NCI-H748 (cell line): ENCODE measurements at regions not wholly inside any gene's neighbourhood (a gene's known extent, or its start where the extent isn't known, plus 50 kb on each side); places are given as distances from the start of the nearest gene placed in this dataset.
"Not testable (repeated sequence)": the region's sequence is repeated elsewhere in the genome, so short reads cannot be mapped to it uniquely, and the experiment has no call there.

Experiments used
- DNase-seq: peaks from one replicate; lab custom pipeline; 2025; ENCODE audit not compliant: unreplicated experiment; lab: John Stamatoyannopoulos, UW

GRCh38 chr5:32842813-32843530 lies 131.9 kb downstream of the NPR3 start:
- DNase-seq, result no peak

GRCh38 chr5:32843531-32843895 lies 132.4 kb downstream of the NPR3 start:
- DNase-seq, result no peak

- DNase-seq, result no peak
Measured at GRCh38 chr5:32845171-32845570, 134.1 kb downstream of the NPR3 start.

- DNase-seq, result no peak
Measured at GRCh38 chr5:32848120-32848519, 137.0 kb downstream of the NPR3 start.

GRCh38 chr5:32848681-32849080 lies 137.6 kb downstream of the NPR3 start:
- DNase-seq, result no peak

- no peak for DNase-seq
Measured at GRCh38 chr5:32850817-32851496, 139.8 kb downstream of the NPR3 start.

GRCh38 chr5:32851559-32852173 lies 140.5 kb downstream of the NPR3 start:
- no peak for DNase-seq

GRCh38 chr5:32852535-32852934 lies 141.4 kb downstream of the NPR3 start:
- peak; percentile 24 for DNase-seq

GRCh38 chr5:32852976-32853375 lies 141.9 kb downstream of the NPR3 start:
- DNase-seq, result no peak

GRCh38 chr5:32854473-32854872 lies 143.4 kb downstream of the NPR3 start:
- no peak for DNase-seq

- DNase-seq, result no peak
Measured at GRCh38 chr5:32859211-32859641, 148.1 kb downstream of the NPR3 start.

GRCh38 chr5:32865475-32865874 lies 154.4 kb downstream of the NPR3 start:
- DNase-seq, result no peak

GRCh38 chr5:32866138-32866537 lies 155.0 kb downstream of the NPR3 start:
- DNase-seq, result no peak

GRCh38 chr5:32869216-32869615 lies 158.1 kb downstream of the NPR3 start:
- no peak for DNase-seq

- no peak for DNase-seq
Measured at GRCh38 chr5:32876791-32877190, 165.7 kb downstream of the NPR3 start.

GRCh38 chr5:32879364-32879763 lies 168.2 kb downstream of the NPR3 start:
- DNase-seq, result not testable (repeated sequence)

- DNase-seq, result no peak
Measured at GRCh38 chr5:32880796-32881195, 169.7 kb downstream of the NPR3 start.

GRCh38 chr5:32887390-32887789 lies 176.3 kb downstream of the NPR3 start:
- DNase-seq, result no peak

GRCh38 chr5:32889078-32889477 lies 178.0 kb downstream of the NPR3 start:
- no peak for DNase-seq

GRCh38 chr5:32903613-32904012 lies 192.5 kb downstream of the NPR3 start:
- no peak for DNase-seq

- no peak for DNase-seq
Measured at GRCh38 chr5:32908641-32909040, 197.5 kb downstream of the NPR3 start.

GRCh38 chr5:32909207-32909606 lies 198.1 kb downstream of the NPR3 start:
- DNase-seq, result no peak
